ENCODE measurements at regions not wholly inside any gene's neighbourhood (a gene's known extent, or its start where the extent isn't known, plus 50 kb on each side); places are given as distances from the start of the nearest gene placed in this dataset.

DNA sequence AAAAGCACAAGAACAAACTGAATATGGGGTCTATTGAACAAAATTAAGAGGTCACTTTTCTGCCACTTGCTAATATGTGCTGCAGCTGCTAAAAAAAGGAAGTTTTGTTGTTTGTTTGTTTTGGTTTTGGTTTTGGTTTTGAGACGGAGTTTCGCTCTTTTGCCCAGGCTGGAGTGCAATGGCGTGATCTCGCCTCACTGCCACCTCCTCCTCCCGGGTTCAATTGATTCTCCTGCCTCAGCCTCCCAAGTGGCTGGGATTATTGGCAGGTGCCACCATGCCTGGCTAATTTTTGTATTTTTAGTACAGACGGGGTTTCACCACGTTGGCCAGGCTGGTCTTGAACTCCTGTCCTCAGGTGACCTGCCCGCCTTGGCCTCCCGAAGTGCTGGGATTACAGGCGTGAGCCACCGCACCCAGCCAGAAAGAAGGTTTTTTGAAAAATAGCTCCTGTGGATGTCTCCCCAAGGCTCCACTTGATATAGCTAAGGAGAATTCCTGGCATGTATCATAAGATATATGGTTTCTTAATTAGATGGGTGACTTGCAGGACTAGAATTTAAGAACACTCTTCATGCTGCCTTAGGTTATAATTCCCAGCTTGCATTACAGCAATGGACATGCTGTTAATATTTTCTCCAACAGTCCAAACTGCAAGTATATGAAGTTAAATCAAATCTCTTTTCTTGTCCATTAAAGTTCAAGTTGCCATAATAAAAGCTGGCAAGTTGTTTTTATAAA lies 237.6 kb upstream of the AMIGO2 start:
- no peak for TF ChIP-seq EZH2 (IDR thresholded peaks at IDR 0.05; ENCODE audit: borderline replicate concordance, low read depth, low read length, poor library complexity, severe bottlenecking)
- TF ChIP-seq, protein P1, sequence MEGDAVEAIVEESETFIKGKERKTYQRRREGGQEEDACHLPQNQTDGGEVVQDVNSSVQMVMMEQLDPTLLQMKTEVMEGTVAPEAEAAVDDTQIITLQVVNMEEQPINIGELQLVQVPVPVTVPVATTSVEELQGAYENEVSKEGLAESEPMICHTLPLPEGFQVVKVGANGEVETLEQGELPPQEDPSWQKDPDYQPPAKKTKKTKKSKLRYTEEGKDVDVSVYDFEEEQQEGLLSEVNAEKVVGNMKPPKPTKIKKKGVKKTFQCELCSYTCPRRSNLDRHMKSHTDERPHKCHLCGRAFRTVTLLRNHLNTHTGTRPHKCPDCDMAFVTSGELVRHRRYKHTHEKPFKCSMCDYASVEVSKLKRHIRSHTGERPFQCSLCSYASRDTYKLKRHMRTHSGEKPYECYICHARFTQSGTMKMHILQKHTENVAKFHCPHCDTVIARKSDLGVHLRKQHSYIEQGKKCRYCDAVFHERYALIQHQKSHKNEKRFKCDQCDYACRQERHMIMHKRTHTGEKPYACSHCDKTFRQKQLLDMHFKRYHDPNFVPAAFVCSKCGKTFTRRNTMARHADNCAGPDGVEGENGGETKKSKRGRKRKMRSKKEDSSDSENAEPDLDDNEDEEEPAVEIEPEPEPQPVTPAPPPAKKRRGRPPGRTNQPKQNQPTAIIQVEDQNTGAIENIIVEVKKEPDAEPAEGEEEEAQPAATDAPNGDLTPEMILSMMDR (conservative IDR thresholded peaks at IDR 0.05; ENCODE audit: low read depth, low read length): no peak
- peaks cover 7% of the 10 kb centered on the region for H3K4me1 ChIP-seq (ENCODE audit: insufficient read depth, low read length, poor library complexity, severe bottlenecking)
- intact Hi-C loops (cut with micrococcal nuclease; ENCODE audit: unreplicated experiment): no loop called here
- CTCF ChIA-PET: no interaction called here
- POLR2A ChIA-PET (ENCODE audit: low non-redundant PET): no interaction called here
- H3K9me3 ChIP-seq (ENCODE audit: low read depth, low read length, poor library complexity, severe bottlenecking): no peaks in the 10 kb centered on the region
- BruUV-seq (replicated peaks): no TSS peak
- H3K27me3 ChIP-seq (replicated peaks; ENCODE audit: insufficient read depth, low read depth, low read length, poor library complexity): no peaks in the 10 kb centered on the region
- no peak overlapping the region for H3K27ac ChIP-seq (ENCODE audit: low read depth, low read length, poor library complexity, severe bottlenecking)
- H3K36me3 ChIP-seq (ENCODE audit: insufficient read depth, low read length, poor library complexity, severe bottlenecking): no peaks in the 10 kb centered on the region
- DNase-seq (ENCODE audit: low spot score): no peak
- no peak overlapping the region for H3K4me3 ChIP-seq (ENCODE audit: low read depth, low read length, poor library complexity, severe bottlenecking)

DNA sequence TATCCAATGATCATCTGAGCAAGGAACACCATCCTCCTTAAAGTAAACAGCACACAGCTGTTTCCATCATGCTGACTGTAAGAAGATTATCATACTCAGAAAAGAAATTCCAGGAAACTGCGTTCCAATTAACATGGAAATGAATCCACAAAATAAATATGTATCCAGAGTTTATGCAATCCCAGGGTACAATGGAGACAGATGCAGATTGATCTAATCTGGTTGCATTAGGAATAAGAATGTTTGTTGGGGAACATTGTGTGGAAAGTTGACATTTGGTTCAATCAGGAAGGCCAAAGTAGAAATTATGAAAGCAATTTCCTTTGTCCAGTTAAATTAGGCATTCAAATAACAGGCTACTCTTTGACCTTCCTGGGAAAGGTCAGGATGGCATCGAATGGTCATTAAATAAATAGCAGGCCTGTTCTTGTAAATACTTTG lies 236.9 kb upstream of the AMIGO2 start:
- CTCF ChIA-PET: no interaction called here
- Histone ChIP-seq H3K27ac (ENCODE audit: low read depth, low read length, poor library complexity, severe bottlenecking) (no peak overlapping the region), H3K9me3 (ENCODE audit: low read depth, low read length, poor library complexity, severe bottlenecking) (no peaks in the 10 kb centered on the region), H3K36me3 (ENCODE audit: insufficient read depth, low read length, poor library complexity, severe bottlenecking) (no peaks in the 10 kb centered on the region), H3K27me3 (replicated peaks; ENCODE audit: insufficient read depth, low read depth, low read length, poor library complexity) (no peaks in the 10 kb centered on the region), H3K4me1 (ENCODE audit: insufficient read depth, low read length, poor library complexity, severe bottlenecking) (peaks cover 7% of the 10 kb centered on the region), H3K4me3 (ENCODE audit: low read depth, low read length, poor library complexity, severe bottlenecking) (no peak overlapping the region)
- intact Hi-C loops (cut with micrococcal nuclease; ENCODE audit: unreplicated experiment): no loop called here
- no peak for TF ChIP-seq EZH2 (IDR thresholded peaks at IDR 0.05; ENCODE audit: borderline replicate concordance, low read depth, low read length, poor library complexity, severe bottlenecking)
- TF ChIP-seq, protein P1 (conservative IDR thresholded peaks at IDR 0.05; ENCODE audit: low read depth, low read length): no peak
- no peak for DNase-seq (ENCODE audit: low spot score)
- BruUV-seq (replicated peaks): no TSS peak
- POLR2A ChIA-PET (ENCODE audit: low non-redundant PET): no interaction called here

DNA sequence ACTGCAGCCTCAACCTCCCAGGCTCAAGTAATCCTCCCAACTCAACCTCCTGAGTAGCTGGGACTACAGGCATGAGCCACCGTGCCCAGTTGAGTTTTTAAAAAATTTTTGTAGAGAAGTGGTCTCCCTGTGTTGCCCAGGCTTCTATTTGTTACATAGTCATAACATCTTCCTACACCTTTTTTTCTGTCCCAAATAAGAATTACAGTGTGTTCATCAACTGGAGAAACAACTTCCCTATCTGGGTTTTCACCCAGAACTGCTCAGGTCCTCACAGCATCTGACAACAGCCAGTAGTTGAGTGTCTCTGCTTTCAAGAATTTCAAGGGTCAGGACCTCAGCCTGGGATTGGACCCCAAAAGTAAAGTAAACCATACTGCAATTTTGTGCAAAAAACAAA lies 235.2 kb upstream of the AMIGO2 start:
- CTCF ChIA-PET: no interaction called here
- no TSS peak for BruUV-seq (replicated peaks)
- H3K36me3 ChIP-seq (ENCODE audit: insufficient read depth, low read length, poor library complexity, severe bottlenecking): no peaks in the 10 kb centered on the region
- no peaks in the 10 kb centered on the region for H3K27me3 ChIP-seq (replicated peaks; ENCODE audit: insufficient read depth, low read depth, low read length, poor library complexity)
- H3K27ac ChIP-seq (ENCODE audit: low read depth, low read length, poor library complexity, severe bottlenecking): no peak overlapping the region
- no peak for TF ChIP-seq EZH2 (IDR thresholded peaks at IDR 0.05; ENCODE audit: borderline replicate concordance, low read depth, low read length, poor library complexity, severe bottlenecking)
- TF ChIP-seq, protein P1 (conservative IDR thresholded peaks at IDR 0.05; ENCODE audit: low read depth, low read length): no peak
- intact Hi-C loops (cut with micrococcal nuclease; ENCODE audit: unreplicated experiment): loop anchor here (5.0 kb wide), 1 partner anchor 82 kb away; no protein-coding TSS in a partner anchor
- no peak for DNase-seq (ENCODE audit: low spot score)
- POLR2A ChIA-PET (ENCODE audit: low non-redundant PET): no interaction called here
- no peaks in the 10 kb centered on the region for H3K9me3 ChIP-seq (ENCODE audit: low read depth, low read length, poor library complexity, severe bottlenecking)
- H3K4me3 ChIP-seq (ENCODE audit: low read depth, low read length, poor library complexity, severe bottlenecking): no peak overlapping the region
- peaks cover 7% of the 10 kb centered on the region for H3K4me1 ChIP-seq (ENCODE audit: insufficient read depth, low read length, poor library complexity, severe bottlenecking)
